ENCODE measurements at regions not wholly inside any gene's neighbourhood (a gene's known extent, or its start where the extent isn't known, plus 50 kb on each side); places are given as distances from the start of the nearest gene placed in this dataset.

DNA sequence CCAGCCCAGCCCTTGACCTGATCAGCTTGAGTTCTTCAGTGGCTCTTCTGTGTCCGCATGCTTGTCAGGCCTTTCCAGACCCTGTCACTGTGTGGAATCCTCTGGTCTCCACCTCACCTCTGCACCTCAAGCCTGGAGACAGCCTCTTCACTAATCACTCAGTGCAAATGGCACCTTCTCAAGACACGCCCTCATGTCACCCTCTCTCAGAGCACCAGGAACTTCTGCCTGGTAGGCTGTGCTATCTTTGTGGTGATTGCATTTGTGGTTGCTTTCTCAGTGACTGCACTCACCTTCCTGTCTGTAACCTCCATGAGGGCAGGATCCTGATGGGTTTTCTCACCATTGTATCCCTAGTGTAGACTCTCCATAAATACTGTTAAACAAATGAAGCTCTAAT is 435.2 kb upstream of the CDH4 start:
- no peak for FAIRE-seq

DNA sequence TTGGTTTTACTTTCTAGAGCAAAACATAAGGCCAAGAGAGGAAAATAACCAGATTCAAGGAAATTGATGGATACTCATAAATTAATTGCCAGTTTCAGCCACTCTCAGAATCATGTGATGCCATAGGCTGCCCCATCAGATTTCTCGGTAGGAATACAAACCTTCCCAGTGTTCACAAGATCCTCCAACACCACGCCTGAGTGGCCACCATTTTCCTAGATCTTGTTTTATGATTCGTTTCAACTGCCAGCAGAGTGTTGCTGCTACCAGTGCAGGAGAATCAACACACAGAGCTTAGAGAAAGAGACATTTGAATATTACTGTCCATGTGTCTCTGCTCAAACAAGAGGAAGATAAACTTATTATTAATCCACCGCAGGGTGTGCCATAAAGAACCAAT is 434.2 kb upstream of the CDH4 start:
- no peak for FAIRE-seq

DNA sequence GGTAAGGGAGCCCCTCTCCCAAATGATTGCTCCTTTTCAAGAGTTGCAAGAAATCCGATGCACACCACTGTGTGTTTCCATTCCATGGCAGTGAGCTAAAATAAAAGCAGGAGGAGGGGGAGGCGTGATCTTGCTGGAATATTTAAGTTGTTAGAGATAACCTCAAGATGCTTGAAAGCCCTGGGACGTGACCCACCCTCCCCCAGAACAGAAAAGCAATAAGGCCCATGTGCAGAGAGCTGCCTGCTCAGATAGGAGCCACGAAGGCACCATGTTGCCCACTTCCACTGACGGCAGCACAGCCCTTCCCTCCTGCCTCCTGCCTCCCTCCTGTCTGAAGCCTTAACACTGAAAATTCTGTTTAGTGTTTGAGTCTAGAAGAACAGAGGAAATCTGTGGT is 432.6 kb upstream of the CDH4 start:
- FAIRE-seq: no peak

DNA sequence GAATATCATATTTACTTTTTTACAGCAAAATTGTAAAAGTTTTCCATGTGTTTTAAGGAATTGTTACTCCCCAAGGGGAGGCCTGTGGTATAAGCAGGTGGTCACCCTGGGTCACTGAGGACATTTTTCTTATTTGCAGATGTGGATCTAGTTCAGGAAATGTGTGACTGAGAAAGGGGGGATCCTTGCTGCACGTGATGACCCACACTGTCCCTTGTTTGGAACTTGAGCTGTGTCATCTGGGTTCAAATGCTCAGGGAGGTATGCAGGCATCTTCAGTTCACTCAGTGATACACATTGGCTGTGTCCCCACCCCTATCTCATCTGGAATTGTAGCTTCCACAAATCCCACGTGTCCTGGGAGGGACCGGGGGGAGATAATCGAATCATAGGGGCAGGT is 431.9 kb upstream of the CDH4 start:
- FAIRE-seq: no peak

DNA sequence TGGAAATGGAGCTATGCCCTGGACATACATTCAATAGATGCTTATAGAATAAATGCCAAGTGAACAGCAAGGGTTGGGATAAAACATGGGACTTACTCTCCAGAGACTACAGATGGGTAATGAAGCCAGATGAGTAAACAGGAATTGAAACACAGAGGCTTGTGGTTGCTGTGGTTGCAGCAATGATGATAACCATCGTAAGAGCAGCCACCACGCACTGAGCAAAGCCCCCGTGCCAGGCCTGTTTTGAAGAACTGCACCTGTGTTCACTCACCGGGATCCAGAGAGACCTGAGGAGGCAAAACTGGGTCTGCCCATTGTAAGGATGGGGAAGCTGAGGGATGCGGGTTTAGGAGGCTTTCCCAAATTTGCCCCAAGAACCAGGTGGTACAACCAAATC is 431.1 kb upstream of the CDH4 start:
- FAIRE-seq: no peak

DNA sequence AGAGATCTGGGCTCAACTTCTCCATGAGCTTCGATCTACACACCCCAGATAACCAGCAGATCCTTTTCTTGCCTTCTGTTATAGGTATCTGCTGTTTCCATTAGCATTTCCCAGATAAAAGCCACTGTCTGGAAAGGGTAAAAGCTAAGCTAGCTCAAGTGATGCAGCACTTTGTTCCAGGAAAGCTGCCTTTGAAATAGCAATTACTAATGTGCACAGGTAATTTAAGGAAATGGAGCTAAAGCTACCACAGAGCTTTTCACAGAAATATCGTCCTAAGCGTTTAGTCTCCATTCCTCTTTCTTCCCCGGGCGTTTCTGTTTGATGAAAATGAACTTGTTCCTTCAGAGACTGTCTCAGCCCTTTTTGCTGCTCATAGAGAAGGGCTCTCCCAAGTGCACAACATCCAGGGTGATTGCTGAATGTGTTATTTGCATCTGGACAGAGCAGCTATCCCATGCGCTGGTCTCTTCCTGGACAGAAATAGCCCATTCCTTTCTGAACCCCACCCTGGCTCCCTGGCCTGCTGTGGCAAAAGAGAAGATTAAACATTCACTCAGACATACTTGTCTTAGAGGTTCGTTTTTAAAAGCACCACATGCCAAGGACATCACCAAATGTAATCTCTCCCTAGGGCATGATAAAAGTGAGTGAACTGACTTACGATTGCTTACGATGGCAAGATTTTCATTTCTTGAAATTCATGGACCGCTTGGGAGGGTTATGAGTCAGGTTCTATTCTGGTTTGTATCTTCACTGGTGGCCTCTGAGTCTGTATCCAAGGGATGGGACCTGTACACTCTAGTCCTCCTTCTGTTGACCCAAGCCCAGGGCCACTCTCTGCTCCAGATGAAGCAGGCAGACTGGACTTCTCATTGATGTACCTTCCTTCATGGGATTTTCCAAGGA is 429.1 kb upstream of the CDH4 start:
- no peak for FAIRE-seq

DNA sequence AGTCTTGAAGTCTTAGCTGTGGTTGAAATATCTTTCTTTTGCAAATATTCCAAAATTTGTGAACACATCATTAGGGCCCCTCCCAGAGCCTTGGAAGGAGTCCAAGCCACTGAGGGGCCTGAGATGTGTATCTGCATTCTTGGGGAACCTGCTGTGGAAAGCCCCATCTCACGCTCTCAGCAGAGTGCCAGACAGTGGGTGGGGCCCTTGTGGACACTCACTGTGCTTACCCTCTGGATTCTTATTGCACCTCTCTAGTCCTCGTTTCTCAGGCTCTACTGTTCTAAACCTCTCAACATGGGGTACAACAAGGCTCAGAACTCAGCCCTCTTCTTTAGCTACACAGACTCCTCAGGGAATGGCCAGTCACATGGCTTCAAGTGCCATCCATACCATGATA is 416.2 kb upstream of the CDH4 start:
- no peak for FAIRE-seq

DNA sequence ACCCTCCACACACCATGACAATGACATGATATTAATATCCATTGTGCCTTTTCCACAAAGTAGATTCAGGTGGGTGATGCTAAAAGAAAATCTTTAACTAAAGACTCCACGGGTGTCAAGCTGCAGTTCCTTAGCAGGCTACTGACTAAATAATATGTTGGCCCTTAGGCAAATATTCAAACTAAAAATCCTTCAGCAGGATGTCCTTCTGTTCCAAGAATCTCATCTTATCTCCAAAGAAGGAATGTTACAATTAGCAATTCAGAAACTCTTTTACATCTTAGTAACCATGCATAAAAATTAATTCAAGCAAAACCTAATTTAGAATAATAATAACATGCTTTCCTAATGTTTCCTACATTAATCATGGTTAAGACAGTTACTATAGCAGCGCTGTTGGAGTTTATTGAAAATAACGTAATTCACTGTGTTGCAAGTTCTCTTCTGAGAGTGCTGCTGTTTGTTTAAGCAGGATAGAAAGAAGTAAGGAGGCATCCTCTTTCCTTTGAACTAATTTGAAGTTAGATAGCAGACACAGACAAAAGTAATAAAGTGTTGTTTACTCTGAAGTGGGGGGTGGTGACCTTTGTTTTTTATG is 414.8 kb upstream of the CDH4 start:
- FAIRE-seq: no peak

DNA sequence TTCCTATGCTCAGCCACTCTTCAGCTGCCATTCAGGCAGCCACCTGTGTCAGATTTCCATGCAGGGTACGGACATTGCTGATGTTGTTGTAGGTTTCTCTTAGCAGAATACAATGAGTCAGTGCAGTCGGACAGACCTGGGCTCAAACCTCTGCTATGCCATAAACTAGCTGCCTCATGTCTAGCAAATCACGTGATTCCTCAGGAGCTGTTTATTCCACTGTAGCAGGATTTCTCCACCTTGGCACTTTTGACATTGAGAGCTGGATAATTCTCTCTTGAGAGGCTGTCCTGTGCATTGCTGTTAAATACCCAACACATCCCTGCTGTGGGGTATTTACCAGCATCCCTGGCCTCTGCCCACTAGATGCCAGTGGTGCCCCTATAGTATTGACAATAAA is 413.8 kb upstream of the CDH4 start:
- FAIRE-seq: no peak

DNA sequence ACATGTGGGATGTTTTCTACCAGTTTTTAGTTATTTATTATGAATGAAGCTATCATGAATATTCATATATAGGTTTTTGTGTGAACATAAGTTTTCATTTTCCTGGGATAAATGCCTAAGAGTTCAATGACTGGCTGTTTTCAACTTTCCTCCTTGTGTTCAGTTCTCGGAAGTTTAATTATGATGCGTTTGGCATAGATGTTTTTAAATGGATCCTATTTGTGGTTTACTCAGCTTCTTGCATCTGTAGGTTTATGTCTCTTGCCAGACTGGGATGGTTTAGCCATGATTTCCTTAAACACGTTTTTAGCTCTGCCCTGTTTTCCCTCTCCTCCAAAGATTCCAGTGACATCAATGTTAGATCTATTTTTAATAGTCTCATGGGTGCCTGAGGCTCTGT is 411.1 kb upstream of the CDH4 start:
- no peak for FAIRE-seq

DNA sequence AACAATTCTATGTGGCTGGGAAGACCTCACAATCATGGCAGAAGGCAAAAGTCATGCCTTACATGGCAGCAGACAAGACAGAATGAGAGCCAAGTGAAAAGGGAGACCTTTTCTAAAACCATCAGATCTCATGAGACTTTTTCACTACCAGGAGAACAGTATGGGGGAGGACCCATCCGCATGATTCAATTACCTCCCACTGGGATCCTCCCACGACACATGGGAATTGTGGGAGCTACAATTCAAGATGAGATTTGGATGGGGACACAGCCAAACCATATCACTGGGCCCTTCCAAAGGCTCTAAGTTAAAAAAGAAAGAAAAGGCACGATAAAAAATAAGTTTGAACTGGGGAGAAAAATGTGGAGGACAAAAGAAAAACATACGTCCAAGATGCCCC is 406.9 kb upstream of the CDH4 start:
- FAIRE-seq: no peak

DNA sequence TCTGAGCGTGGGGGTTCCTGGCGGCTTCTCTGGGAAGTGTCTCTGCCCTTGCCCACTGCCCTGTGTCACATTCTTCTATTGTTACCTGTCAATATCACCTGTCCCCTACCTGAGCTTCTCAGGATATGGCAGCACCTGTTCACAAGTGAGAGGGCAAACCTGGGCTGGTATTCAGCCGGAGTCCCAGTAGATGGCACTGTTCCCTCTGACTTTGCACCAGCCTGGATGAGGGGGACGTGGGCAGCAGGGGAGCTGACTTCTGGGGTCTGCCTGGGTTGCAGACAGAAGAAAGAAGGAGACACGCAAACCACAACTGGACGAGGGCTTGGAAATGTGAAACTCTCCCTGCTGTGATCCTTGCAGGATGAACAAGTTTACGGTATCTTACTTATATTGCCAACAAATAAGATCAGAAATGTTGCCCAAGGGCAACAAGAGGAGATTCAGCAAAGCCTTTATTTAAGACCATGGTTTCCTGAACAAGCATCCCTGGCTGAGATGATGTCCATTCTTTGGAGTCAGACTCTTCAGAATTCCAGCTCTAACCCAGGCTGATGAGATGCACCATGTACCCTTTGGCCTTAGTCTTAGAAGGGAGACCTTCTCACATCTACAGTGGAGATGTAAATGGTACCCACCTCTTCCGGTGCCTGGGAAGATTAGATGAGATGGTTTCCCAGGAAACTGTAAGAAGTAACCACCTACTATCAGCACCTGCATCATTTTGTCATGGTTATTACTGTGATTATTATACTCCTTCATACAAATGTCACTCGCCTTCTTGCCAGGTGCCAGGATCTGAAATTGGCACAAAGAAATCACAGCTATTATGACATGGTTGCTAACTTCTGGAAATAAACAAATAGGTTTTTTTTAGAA is 400.0 kb upstream of the CDH4 start:
- FAIRE-seq: no peak

DNA sequence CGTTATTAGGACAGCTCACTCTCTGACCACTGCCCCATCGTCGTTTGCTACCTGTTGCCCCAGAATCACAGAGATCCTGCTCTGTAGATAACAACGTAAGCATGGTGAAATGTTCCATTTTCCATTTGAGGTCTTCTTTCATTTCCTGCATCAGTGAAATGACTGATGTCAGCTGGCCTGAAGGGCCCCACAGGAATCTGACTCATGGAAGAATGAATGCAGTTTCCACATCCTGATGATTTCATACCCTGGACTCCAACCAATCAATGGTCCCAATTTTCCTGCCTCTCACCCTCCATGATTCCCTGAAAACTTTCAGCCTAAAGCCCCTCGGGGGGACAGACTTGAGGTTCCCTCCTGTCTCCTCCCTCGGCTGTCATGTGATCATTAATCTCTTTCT is 394.4 kb upstream of the CDH4 start:
- FAIRE-seq: no peak

DNA sequence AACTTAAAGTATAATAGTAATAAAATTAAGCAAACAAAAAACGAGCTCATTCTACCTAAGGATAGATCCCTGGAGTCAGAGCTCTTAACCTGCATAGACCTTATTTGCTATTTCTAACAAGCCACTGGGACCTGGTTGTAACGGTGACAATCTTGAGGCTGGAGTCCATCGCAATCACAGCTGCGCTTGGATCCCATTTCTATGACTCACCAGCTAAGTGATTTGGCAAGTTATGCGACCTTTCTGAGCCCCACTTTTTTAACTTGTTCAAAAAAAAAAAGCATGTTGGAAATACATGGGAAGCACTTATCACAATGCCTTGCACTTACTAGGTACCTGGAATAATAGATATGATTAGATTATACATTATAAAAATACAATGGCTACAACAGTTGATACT is 389.5 kb upstream of the CDH4 start:
- FAIRE-seq: no peak

DNA sequence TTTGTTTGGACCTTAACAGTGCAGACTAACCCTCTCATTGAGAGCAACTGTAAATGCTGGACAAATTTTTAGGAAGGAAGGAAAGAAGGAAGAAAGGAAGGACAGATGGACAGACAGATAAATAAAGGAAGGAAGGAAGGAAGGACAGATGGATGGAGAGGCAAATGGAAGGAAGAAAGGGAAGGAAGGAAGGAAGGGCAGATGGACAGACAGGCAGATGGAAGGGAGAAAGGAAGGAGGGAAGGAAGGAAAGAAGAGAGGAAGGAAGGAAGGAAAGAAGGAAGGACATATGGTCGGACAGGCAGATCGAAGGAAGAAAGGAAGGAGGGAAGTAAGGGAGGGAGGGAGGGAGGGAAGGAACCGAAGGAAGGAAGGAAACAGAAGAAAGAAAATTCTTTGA is 388.5 kb upstream of the CDH4 start:
- FAIRE-seq: no peak

DNA sequence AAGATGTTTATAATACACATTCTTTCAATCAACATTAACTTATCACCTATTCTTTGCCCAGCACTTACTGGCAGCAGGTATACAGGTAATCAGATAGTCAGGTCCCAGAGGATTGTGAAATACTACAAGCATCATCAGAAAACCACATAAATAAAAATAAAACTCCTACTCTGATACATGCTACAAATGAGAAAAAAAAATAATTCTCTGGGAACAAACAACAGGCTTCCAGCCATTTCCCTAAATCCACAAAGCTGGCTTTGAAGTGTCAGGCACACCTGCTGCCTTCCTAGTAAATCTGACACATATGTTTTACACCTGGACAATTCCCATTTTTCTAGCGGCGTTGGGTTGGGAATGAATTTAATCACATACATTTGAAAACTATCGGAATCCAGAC is 384.5 kb upstream of the CDH4 start:
- FAIRE-seq: no peak

DNA sequence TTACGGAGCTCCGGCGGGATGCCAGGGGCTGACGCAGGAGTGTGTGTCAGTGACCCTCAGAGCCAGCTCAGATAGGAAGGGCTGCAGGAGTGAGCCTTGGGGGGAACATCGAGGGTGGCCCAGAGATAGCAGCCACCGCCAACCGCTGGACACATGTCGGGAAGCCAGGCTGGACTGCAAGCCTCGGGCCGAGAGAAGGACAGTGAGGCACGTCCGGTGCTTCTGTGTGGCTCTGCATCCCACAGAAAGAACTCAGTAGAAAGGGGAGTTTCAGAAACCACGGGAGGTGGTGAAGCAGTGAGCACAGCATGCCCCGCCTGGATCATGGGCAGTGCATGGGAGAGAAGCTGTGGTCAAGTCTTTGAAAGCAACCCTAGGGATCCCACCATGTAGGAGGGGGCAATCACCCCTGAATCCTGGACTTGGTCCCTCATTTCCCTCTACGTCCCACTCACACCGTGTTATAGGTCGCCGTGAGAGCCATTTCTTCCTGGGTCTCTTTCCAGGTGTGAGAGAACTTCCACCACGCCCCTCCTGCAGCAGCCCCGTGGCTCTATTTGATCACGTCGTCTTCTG is 383.7 kb upstream of the CDH4 start:
- FAIRE-seq: no peak

DNA sequence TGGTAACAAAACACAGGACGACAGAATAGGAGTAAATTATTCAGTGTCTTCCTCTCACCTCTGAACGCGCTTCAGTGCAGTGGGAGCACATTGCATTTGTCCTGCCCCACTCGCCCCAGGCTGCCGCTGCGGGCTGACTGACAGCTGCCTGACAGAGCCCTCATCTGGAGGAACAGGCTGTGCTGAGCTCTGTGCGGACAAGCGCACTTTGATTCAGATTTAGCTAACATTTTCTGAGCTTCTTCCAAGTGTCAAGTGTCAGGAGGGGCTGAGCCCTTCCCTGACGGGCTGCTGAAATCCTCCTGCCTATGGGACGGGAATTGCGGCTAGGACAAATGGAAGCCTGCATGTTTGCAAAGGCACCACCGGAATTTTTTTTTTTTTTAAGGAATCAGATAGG is 383.0 kb upstream of the CDH4 start:
- FAIRE-seq: no peak

DNA sequence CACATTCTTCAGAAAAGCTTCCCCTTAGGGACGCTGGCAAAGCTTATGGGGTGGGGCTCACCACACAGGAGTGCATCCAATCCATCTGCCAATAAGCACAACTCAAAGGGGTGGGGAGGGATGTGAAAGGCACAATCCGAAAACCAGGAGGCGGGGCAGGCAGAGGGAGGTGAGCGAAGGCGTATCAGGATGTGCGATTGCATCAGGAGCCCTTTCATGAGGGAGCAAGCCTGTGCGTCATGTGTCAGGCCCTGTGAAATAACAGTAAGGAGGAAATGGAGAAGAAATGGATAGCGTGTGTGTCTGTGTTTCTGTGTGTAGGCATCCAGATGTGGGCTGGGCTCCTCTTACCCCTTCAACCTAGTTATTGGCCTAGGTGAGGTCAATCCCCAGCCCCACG is 382.4 kb upstream of the CDH4 start:
- FAIRE-seq: no peak

DNA sequence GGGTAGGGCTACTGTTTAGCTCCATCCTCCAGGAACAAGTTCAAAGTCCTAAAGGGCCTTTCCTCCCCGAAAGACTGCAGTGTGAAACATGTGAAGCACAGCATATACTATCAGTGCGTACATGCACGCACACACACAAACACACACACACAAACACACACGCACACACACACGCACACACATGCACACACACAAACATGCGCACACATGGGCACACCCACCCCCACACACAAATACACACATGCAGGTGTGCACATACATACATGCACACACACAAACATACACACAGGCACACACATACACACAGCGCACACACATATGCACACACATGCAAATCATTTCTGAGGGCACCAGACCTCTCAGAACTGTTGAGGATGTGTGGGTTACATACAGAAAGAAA is 382.0 kb upstream of the CDH4 start:
- FAIRE-seq: no peak

DNA sequence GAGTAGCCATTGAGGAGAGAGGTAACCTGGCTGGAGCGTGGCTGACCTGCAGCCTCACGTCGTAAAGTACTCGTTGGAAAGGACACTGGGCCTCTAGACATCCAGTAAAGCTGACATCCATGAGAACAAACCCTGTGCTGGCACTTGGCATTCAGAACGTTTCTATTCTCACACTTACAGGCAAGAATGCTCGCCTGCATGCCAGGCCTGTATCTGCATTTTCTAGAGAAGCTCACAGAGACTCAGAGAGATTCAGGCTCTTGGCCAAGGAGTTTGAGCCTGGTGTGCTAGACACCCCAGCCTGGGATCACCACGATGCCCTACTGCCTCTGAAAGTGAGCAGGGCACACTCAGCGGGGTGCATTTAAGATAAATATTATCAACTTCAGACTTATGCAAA is 379.8 kb upstream of the CDH4 start:
- no peak for FAIRE-seq

DNA sequence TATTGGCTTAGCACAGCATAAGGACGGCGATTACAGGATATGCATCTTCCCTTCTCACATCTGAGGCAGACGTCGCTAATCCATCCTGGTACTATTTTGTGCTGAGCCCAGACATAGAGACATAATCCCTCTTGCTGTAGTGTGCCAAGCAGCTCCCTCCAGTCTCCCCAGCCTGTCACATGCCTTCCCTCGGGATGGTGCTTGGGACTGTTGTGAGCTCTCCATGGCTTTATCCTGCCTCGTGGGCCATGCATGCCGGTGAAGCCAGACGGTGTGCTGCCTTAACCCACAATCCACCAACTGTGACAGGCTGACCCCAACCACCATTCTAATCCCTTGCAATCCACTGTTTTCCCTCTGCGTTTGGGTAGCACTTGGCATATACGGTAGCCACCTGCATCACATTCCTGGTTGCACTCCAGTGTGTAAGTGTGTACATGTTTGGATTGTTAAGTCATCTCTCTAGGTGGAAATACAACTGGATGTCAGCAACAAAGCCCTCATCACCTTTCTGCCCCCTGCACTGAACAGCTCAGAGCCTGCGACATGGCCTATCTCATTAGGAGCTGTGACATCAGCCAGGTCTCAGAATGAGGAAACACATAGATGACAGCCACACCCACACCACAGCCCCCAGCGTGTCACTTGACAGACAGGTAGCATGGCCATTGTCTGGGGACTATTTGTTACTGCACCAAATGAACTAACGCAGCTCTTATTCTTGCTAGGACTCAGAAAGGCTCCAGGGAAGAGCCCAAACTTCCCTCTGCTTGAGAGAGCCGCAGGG is 374.8 kb upstream of the CDH4 start:
- no peak for FAIRE-seq

DNA sequence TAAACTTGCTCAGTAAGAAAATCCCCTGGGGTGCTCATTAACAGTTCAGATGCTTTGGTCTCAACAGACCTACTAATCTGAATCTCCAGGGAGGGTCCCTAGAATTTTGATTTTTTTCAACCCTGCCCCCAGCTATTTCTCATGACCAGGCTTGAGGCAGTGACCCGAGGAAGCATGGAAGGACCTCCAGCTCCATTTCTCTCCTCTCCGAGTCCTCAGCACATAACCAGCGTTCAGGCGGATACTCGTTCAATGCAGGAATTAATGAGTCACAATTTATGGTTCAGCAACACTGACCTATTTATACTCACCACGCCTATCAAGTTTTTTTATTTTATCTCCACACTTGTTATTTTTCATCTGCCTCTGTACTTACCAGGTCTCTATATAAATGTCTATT is 369.2 kb upstream of the CDH4 start:
- FAIRE-seq: no peak

All from G401.6 (cell line).